Neural cell (in vitro differentiated cells): ENCODE measurements at regions not wholly inside any gene's neighbourhood (a gene's known extent, or its start where the extent isn't known, plus 50 kb on each side); places are given as distances from the start of the nearest gene placed in this dataset.

Source experiments
- H2AFZ ChIP-seq: fragments of 200-600, 300-800 bp; sonication (generic), shearing (Covaris generic); 2 replicates; pipeline ENCODE4 v1.6.0; 2014; ENCODE audit warnings: low read depth, mild to moderate bottlenecking, antibody characterized with exemption, low read length, moderate library complexity
- H3F3A ChIP-seq: fragments of 200-600 bp; shearing (Covaris generic); 2 replicates; pipeline ENCODE4 v1.6.1; 2016; ENCODE audit warnings: mild to moderate bottlenecking, moderate library complexity, mixed read lengths, antibody characterized with exemption, low read length; ENCODE audit not compliant: insufficient read depth, poor library complexity, severe bottlenecking
- H3K27ac ChIP-seq: fragments of 200-600, 300-800 bp; sonication (generic), shearing (Covaris generic); 2 replicates; pipeline ENCODE4 v1.5.1; 2014; ENCODE audit warnings: mild to moderate bottlenecking, low read length, moderate library complexity
- H3K27me3 ChIP-seq: fragments of 300-800, 200-600 bp; sonication (generic), shearing (Covaris generic); 2 replicates; pipeline ENCODE4 v1.6.0; 2014; ENCODE audit warnings: mild to moderate bottlenecking, low read depth, low read length, moderate library complexity; ENCODE audit not compliant: insufficient read depth
- H3K36me3 ChIP-seq: fragments of 300-800, 200-600 bp; sonication (generic), shearing (Covaris generic); 2 replicates; pipeline ENCODE4 v1.5.1; 2014; ENCODE audit warnings: mild to moderate bottlenecking, antibody characterized with exemption, low read length, moderate library complexity; ENCODE audit not compliant: insufficient read depth
- H3K4me2 ChIP-seq: fragments of 300-800, 200-600 bp; sonication (generic), shearing (Covaris generic); 2 replicates; pipeline ENCODE4 v1.6.0; 2014; ENCODE audit warnings: mild to moderate bottlenecking, low read length
- H3K4me3 ChIP-seq: fragments of 300-800, 200-600 bp; sonication (generic), shearing (Covaris generic); 2 replicates; pipeline ENCODE4 v1.5.1; 2014; ENCODE audit warnings: mild to moderate bottlenecking, low read length, moderate library complexity
- H3K79me2 ChIP-seq: fragments of 200-600 bp; shearing (Covaris generic); replicated peaks from 2 replicates; pipeline ENCODE4 v1.6.0; 2014; ENCODE audit warnings: mild to moderate bottlenecking, low read length, moderate library complexity; ENCODE audit not compliant: insufficient read depth
- H3K9ac ChIP-seq: fragments of 300-800, 200-600 bp; sonication (generic), shearing (Covaris generic); 2 replicates; pipeline ENCODE4 v1.6.1; 2016; ENCODE audit warnings: mild to moderate bottlenecking, low read length, mixed read lengths
- H3K9me2 ChIP-seq: fragments of 200-600 bp; shearing (Covaris generic); 2 replicates; pipeline ENCODE4 v1.6.1; 2016; ENCODE audit warnings: mild to moderate bottlenecking, low read length, mixed read lengths; ENCODE audit not compliant: insufficient read depth
- H3K9me3 ChIP-seq: fragments of 200-600, 300-800 bp; sonication (generic), shearing (Covaris generic); 2 replicates; pipeline ENCODE4 v1.6.1; 2016; ENCODE audit warnings: mild to moderate bottlenecking, mixed run types, low read length, moderate library complexity, mixed read lengths
- H4K20me1 ChIP-seq: fragments of 200-600 bp; shearing (Covaris generic); 2 replicates; pipeline ENCODE4 v1.6.1; 2016; ENCODE audit warnings: mild to moderate bottlenecking, mixed run types; ENCODE audit not compliant: insufficient read depth
- CTCF ChIP-seq: fragments of 450-650 bp; IDR thresholded peaks from 2 replicates; pipeline ENCODE4 v1.5.1; 2014; ENCODE audit warnings: antibody characterized with exemption, mild to moderate bottlenecking, moderate library complexity; ENCODE audit not compliant: poor library complexity, severe bottlenecking
- EP300 ChIP-seq: fragments of 450-650 bp; conservative IDR thresholded peaks from 2 replicates; pipeline ENCODE4 v1.6.1; 2014; ENCODE audit warnings: antibody characterized with exemption, mild to moderate bottlenecking, moderate library complexity; ENCODE audit not compliant: poor library complexity, severe bottlenecking
- EZH2 ChIP-seq: fragments of 200-600, 300-800 bp; shearing (Covaris generic), sonication (generic); IDR thresholded peaks from 2 replicates; pipeline ENCODE4 v1.6.1; 2014; ENCODE audit warnings: antibody characterized with exemption, low read length, borderline replicate concordance, mild to moderate bottlenecking; ENCODE audit not compliant: insufficient read depth, poor library complexity, severe bottlenecking
- MXI1 ChIP-seq: fragments of 450-650 bp; conservative IDR thresholded peaks from 2 replicates; pipeline ENCODE4 v1.6.1; 2014; ENCODE audit warnings: antibody characterized with exemption, mild to moderate bottlenecking; ENCODE audit not compliant: poor library complexity, severe bottlenecking
- POLR2AphosphoS5 ChIP-seq: IDR thresholded peaks from 2 replicates; pipeline ENCODE4 v1.6.1; 2012
- RAD21 ChIP-seq: fragments of 450-650 bp; conservative IDR thresholded peaks from 2 replicates; pipeline ENCODE4 v1.6.1; 2014; ENCODE audit warnings: antibody characterized with exemption, mild to moderate bottlenecking, moderate library complexity
- REST ChIP-seq: IDR thresholded peaks from 2 replicates; pipeline ENCODE4 v1.6.1; 2012; ENCODE audit warnings: borderline replicate concordance
- SMC3 ChIP-seq: fragments of 450-650 bp; conservative IDR thresholded peaks from 2 replicates; pipeline ENCODE4 v1.6.1; 2014; ENCODE audit warnings: antibody characterized with exemption, mild to moderate bottlenecking, moderate library complexity; ENCODE audit not compliant: poor library complexity
- TAF1 ChIP-seq: IDR thresholded peaks from 2 replicates; pipeline ENCODE4 v1.6.1; 2012; ENCODE audit warnings: low read depth

GRCh38 chr20:60407011-60407771 is 449.0 kb downstream of the CDH26 start:
- Histone ChIP-seq H3K79me2 (no peaks in the 10 kb centered on the region), H4K20me1 (no peaks in the 10 kb centered on the region), H3K27me3 (no peaks in the 10 kb centered on the region), H3F3A (no peaks in the 10 kb centered on the region), H3K36me3 (no peaks in the 10 kb centered on the region), H3K9me2 (no peaks in the 10 kb centered on the region), H3K9me3 (no peaks in the 10 kb centered on the region), H3K9ac (no peak overlapping the region), H3K27ac (peak overlapping the region; percentile 82), H2AFZ (no peak overlapping the region), H3K4me3 (no peak overlapping the region), H3K4me2 (no peak overlapping the region)
- TF ChIP-seq SMC3 (no peak), RAD21 (no peak), EZH2 (no peak), POLR2AphosphoS5 (no peak), EP300 (no peak), MXI1 (no peak), REST (no peak), CTCF (no peak), TAF1 (no peak)

DNA sequence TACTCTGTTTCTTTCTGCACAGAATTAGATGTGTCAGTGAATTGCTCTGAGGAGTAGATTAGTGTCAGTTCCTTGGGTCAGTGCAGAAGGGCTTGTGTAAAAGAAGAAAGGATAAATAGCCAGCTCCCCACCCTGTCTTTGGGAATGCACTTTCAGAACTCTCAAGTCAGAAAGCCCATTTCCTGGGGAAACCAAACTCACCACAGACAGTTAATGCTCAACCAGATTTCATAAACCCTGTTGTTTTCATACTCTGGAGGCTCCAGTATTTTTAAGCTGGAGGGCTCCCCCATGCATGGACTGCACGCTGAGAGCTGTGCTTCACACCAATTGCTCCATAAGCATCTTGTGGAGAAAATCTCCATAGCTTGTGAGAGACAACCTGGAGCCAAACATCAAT is 449.7 kb downstream of the CDH26 start:
- Histone ChIP-seq H2AFZ (no peak overlapping the region), H3K4me2 (no peak overlapping the region), H4K20me1 (no peaks in the 10 kb centered on the region), H3K27ac (peak overlapping the region; percentile 82), H3K36me3 (no peaks in the 10 kb centered on the region), H3F3A (no peaks in the 10 kb centered on the region), H3K27me3 (no peaks in the 10 kb centered on the region), H3K9me2 (no peaks in the 10 kb centered on the region), H3K9me3 (no peaks in the 10 kb centered on the region), H3K4me3 (peak overlapping the region; percentile 16), H3K79me2 (no peaks in the 10 kb centered on the region), H3K9ac (peak overlapping the region; percentile 36)
- TF ChIP-seq TAF1 (no peak), MXI1 (no peak), REST (no peak)
